22Rv1 (cell line): ENCODE measurements at regions not wholly inside any gene's neighbourhood (a gene's known extent, or its start where the extent isn't known, plus 50 kb on each side); places are given as distances from the start of the nearest gene placed in this dataset.

ENCODE experiments used
- ZFX ChIP-seq: fragments of 450-650 bp; IDR thresholded peaks from 2 replicates; pipeline ENCODE4 v1.6.1; 2017; ENCODE audit warnings: antibody characterized with exemption, borderline replicate concordance
- TF ChIP-seq, protein P1 (sequence below): fragments of 450-650 bp; IDR thresholded peaks from 2 replicates; pipeline ENCODE4 v1.5.1; 2017; ENCODE audit warnings: mild to moderate bottlenecking

DNA sequence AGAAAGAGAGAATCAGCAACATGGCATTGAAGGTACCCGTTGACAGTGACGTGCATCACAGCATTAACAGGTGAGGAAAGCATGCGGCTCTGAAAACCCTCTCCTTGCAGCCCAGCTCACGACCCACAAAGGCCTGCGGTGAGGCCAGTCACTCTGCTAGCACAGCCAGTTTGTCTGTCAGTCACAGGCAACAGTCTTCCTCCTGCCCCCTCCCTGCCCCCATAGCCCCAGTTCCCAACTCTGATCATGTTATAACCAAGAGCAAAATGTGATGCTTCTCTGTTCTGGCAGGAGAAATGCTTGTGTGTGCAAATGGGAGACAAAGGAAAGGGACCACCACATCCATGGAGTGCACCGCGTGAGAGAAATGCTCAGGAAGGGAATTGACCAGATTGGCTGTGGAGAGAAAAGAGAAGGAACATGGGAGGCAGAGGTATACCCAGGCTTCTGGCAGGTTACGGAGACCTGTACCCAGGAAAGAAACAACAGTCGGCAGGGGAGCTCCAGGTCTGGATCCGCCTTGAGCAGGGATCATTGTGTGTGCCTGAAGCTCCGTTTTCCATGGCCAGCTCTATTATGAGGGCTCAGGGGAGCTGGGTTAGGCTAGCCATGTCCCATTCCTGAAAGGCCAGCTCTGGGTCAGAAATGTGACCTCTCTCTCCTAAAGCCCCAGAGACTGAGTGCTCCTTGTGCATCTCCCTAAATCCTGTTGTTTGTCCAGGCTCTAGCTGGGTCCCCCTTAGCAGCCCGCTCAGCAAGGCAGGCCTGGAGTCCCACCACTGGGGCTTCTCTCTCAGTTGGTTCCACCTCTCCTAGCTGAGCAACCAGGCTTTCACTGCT, 139.7 kb upstream of the MAMLD1 start:
- TF ChIP-seq, protein P1, sequence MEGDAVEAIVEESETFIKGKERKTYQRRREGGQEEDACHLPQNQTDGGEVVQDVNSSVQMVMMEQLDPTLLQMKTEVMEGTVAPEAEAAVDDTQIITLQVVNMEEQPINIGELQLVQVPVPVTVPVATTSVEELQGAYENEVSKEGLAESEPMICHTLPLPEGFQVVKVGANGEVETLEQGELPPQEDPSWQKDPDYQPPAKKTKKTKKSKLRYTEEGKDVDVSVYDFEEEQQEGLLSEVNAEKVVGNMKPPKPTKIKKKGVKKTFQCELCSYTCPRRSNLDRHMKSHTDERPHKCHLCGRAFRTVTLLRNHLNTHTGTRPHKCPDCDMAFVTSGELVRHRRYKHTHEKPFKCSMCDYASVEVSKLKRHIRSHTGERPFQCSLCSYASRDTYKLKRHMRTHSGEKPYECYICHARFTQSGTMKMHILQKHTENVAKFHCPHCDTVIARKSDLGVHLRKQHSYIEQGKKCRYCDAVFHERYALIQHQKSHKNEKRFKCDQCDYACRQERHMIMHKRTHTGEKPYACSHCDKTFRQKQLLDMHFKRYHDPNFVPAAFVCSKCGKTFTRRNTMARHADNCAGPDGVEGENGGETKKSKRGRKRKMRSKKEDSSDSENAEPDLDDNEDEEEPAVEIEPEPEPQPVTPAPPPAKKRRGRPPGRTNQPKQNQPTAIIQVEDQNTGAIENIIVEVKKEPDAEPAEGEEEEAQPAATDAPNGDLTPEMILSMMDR = no peak
- TF ChIP-seq ZFX = no peak
